ENCODE measurements at regions not wholly inside any gene's neighbourhood (a gene's known extent, or its start where the extent isn't known, plus 50 kb on each side); places are given as distances from the start of the nearest gene placed in this dataset.

DNA sequence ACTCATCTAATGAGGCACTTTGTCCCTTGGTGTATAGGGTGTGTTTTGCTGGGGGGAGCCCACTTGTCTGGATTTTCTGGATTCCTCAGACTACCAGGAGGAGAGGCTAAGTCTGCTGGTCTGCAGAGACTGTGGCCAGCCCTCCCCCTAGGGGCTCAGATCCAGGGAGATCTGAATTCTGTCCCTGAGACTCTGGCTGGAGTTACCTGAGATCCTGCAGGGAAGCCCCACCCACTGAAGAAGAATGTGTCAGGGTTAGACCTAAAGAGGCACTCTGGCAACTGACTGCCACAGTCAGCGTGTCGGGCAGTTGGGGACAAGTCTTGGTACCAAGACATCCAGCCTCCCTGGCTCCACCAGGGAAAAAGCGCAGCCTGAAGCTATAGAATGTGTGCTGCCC is 138.9 kb downstream of the DCAF12L2 start:
- TF ChIP-seq, protein P1, sequence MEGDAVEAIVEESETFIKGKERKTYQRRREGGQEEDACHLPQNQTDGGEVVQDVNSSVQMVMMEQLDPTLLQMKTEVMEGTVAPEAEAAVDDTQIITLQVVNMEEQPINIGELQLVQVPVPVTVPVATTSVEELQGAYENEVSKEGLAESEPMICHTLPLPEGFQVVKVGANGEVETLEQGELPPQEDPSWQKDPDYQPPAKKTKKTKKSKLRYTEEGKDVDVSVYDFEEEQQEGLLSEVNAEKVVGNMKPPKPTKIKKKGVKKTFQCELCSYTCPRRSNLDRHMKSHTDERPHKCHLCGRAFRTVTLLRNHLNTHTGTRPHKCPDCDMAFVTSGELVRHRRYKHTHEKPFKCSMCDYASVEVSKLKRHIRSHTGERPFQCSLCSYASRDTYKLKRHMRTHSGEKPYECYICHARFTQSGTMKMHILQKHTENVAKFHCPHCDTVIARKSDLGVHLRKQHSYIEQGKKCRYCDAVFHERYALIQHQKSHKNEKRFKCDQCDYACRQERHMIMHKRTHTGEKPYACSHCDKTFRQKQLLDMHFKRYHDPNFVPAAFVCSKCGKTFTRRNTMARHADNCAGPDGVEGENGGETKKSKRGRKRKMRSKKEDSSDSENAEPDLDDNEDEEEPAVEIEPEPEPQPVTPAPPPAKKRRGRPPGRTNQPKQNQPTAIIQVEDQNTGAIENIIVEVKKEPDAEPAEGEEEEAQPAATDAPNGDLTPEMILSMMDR (IDR thresholded peaks at IDR 0.05), result no peak
- TF ChIP-seq POLR2AphosphoS5 (IDR thresholded peaks at IDR 0.05), result no peak
- TF ChIP-seq EP300 (IDR thresholded peaks at IDR 0.05), result no peak
- no peak for TF ChIP-seq POLR2A (IDR thresholded peaks at IDR 0.05)
